ENCODE measurements at regions not wholly inside any gene's neighbourhood (a gene's known extent, or its start where the extent isn't known, plus 50 kb on each side); places are given as distances from the start of the nearest gene placed in this dataset.

DNA sequence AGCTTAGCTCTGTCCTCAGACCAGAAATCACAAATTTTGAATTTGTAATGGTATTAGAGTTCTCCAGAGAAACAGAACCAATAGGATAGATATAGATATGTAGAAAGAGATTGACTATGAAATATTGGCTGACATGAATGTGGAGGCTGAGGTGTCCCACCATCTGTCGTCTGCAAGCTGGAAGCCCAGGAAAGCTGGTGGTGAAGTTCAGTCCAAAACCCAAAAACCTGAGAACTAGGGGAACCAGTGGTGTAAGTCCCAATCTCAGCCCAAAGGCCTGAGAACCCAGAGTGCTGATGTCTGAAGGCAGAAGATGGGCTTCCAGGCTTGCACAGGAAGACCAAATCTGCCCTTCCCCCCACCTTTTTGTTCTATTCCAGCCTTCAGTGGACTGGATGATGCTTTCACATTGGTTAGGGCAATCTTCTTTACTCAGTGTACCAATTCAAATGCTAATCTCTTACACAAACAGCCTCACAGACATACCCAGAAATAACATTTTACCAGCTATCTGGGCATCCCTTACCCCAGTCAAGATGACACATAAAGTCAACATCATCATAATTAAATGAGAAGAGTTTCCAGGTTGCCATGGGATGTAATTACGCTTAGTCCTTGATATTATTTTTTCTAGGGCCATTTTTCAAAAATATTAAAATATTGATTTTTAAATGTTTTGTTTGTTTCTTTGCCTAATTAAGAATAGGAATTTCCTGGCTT is 570.8 kb downstream of the UTRN start:
- TF ChIP-seq TAF1 (IDR thresholded peaks at IDR 0.05; ENCODE audit: low read depth) (no peak), YY1 (IDR thresholded peaks at IDR 0.05; ENCODE audit: low read depth) (no peak), FOXM1 (IDR thresholded peaks at IDR 0.05; ENCODE audit: borderline replicate concordance, low read depth) (no peak), NFIC (IDR thresholded peaks at IDR 0.05) (no peak), RAD21 (IDR thresholded peaks at IDR 0.05; ENCODE audit: low read depth) (no peak), TCF12 (IDR thresholded peaks at IDR 0.05; ENCODE audit: low read depth) (no peak), CEBPB (IDR thresholded peaks at IDR 0.05) (no peak), TEAD4 (IDR thresholded peaks at IDR 0.05) (no peak), ZBTB7A (IDR thresholded peaks at IDR 0.05; ENCODE audit: low read depth) (no peak), EP300 (IDR thresholded peaks at IDR 0.05; ENCODE audit: borderline replicate concordance) (no peak), CREB1 (IDR thresholded peaks at IDR 0.05; ENCODE audit: low read depth) (no peak), EGR1 (IDR thresholded peaks at IDR 0.05) (no peak)
- TF ChIP-seq, protein P1, sequence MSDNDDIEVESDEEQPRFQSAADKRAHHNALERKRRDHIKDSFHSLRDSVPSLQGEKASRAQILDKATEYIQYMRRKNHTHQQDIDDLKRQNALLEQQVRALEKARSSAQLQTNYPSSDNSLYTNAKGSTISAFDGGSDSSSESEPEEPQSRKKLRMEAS (IDR thresholded peaks at IDR 0.05), result no peak
- TF ChIP-seq, protein P2, sequence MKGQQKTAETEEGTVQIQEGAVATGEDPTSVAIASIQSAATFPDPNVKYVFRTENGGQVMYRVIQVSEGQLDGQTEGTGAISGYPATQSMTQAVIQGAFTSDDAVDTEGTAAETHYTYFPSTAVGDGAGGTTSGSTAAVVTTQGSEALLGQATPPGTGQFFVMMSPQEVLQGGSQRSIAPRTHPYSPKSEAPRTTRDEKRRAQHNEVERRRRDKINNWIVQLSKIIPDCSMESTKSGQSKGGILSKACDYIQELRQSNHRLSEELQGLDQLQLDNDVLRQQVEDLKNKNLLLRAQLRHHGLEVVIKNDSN (IDR thresholded peaks at IDR 0.05), result no peak
- TF ChIP-seq, protein P3, sequence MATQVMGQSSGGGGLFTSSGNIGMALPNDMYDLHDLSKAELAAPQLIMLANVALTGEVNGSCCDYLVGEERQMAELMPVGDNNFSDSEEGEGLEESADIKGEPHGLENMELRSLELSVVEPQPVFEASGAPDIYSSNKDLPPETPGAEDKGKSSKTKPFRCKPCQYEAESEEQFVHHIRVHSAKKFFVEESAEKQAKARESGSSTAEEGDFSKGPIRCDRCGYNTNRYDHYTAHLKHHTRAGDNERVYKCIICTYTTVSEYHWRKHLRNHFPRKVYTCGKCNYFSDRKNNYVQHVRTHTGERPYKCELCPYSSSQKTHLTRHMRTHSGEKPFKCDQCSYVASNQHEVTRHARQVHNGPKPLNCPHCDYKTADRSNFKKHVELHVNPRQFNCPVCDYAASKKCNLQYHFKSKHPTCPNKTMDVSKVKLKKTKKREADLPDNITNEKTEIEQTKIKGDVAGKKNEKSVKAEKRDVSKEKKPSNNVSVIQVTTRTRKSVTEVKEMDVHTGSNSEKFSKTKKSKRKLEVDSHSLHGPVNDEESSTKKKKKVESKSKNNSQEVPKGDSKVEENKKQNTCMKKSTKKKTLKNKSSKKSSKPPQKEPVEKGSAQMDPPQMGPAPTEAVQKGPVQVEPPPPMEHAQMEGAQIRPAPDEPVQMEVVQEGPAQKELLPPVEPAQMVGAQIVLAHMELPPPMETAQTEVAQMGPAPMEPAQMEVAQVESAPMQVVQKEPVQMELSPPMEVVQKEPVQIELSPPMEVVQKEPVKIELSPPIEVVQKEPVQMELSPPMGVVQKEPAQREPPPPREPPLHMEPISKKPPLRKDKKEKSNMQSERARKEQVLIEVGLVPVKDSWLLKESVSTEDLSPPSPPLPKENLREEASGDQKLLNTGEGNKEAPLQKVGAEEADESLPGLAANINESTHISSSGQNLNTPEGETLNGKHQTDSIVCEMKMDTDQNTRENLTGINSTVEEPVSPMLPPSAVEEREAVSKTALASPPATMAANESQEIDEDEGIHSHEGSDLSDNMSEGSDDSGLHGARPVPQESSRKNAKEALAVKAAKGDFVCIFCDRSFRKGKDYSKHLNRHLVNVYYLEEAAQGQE (IDR thresholded peaks at IDR 0.05; ENCODE audit: low read depth), result no peak

DNA sequence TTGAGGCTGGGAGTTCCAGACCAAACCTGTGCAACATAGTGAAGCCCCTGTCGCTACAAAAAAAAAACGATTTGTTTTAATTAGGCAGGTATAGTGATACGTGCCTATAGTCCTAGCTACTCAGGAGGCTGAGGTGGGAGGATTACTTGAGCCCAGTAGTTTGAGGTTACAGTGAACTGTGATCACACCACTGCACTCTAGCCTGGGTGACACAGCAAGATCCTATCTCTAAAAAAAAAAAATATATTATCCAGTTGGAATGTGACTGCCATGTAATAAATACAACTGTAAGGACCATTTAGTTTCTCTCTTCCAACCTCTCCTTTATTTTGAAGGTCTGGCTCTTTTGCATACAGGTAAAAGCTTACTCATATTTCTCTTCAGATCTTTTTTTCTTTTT is 571.5 kb downstream of the UTRN start:
- TF ChIP-seq NFIC (IDR thresholded peaks at IDR 0.05) (no peak), YY1 (IDR thresholded peaks at IDR 0.05; ENCODE audit: low read depth) (no peak), TCF12 (IDR thresholded peaks at IDR 0.05; ENCODE audit: low read depth) (no peak), RAD21 (IDR thresholded peaks at IDR 0.05; ENCODE audit: low read depth) (no peak), EP300 (IDR thresholded peaks at IDR 0.05; ENCODE audit: borderline replicate concordance) (no peak), CREB1 (IDR thresholded peaks at IDR 0.05; ENCODE audit: low read depth) (no peak), CEBPB (IDR thresholded peaks at IDR 0.05) (no peak)
- TF ChIP-seq, protein P2 (IDR thresholded peaks at IDR 0.05), result no peak

DNA sequence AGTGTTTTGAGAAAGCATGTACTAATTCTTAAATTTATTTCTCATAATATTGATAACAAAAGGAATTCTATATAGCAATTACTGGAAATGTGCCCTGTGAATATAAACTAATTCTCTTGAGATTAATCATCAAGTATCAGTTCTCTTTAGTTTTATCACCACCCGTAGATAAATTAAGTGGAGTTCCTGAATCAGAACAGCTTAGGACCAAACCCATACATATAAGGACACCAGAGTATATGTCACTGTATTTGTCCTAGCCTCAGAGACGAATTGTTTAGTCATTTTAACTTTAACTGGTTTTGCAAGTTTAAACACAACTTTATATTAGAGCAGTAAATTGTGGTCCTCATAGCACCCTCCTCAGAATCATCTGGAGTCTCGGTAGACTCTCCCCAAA is 572.0 kb downstream of the UTRN start:
- TF ChIP-seq EP300 (IDR thresholded peaks at IDR 0.05; ENCODE audit: borderline replicate concordance) (no peak), TEAD4 (IDR thresholded peaks at IDR 0.05) (no peak), EGR1 (IDR thresholded peaks at IDR 0.05) (no peak), FOXM1 (IDR thresholded peaks at IDR 0.05; ENCODE audit: borderline replicate concordance, low read depth) (no peak), CREB1 (IDR thresholded peaks at IDR 0.05; ENCODE audit: low read depth) (no peak), NFIC (IDR thresholded peaks at IDR 0.05) (no peak), ZBTB7A (IDR thresholded peaks at IDR 0.05; ENCODE audit: low read depth) (no peak), CEBPB (IDR thresholded peaks at IDR 0.05) (no peak), YY1 (IDR thresholded peaks at IDR 0.05; ENCODE audit: low read depth) (no peak), RAD21 (IDR thresholded peaks at IDR 0.05; ENCODE audit: low read depth) (no peak), TAF1 (IDR thresholded peaks at IDR 0.05; ENCODE audit: low read depth) (no peak)
- TF ChIP-seq, protein P3 (IDR thresholded peaks at IDR 0.05; ENCODE audit: low read depth), result no peak
- TF ChIP-seq, protein P2 (IDR thresholded peaks at IDR 0.05), result no peak
- TF ChIP-seq, protein P1 (IDR thresholded peaks at IDR 0.05), result no peak

DNA sequence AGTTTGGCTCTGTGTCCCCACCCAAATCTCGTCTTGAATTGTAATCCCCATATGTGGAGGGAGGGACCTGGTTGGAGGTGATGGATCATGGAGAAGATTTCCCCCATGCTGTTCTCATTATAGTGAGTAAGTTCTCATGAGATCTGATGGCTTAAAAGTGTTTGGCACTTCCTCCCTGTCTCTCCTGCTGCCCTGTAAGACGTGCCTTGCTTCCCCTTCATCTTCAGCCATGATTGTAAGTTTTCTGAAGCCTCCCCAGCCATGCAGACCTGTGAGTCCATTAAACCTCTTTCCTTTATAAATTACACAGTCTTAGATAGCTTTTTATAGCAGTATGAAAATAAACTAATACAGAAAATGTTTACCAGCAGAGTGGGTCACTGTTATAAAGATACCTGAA is 577.6 kb downstream of the UTRN start:
- TF ChIP-seq FOXM1 (IDR thresholded peaks at IDR 0.05; ENCODE audit: borderline replicate concordance, low read depth), result no peak
- no peak for TF ChIP-seq TAF1 (IDR thresholded peaks at IDR 0.05; ENCODE audit: low read depth)
- no peak for TF ChIP-seq CEBPB (IDR thresholded peaks at IDR 0.05)
- TF ChIP-seq NFIC (IDR thresholded peaks at IDR 0.05), result no peak
- TF ChIP-seq, protein P1 (IDR thresholded peaks at IDR 0.05), result no peak
- no peak for TF ChIP-seq CREB1 (IDR thresholded peaks at IDR 0.05; ENCODE audit: low read depth)
- TF ChIP-seq YY1 (IDR thresholded peaks at IDR 0.05; ENCODE audit: low read depth), result no peak
- no peak for TF ChIP-seq EGR1 (IDR thresholded peaks at IDR 0.05)
- TF ChIP-seq RAD21 (IDR thresholded peaks at IDR 0.05; ENCODE audit: low read depth), result no peak
- no peak for TF ChIP-seq TEAD4 (IDR thresholded peaks at IDR 0.05)
- TF ChIP-seq, protein P3 (IDR thresholded peaks at IDR 0.05; ENCODE audit: low read depth), result no peak
- no peak for TF ChIP-seq EP300 (IDR thresholded peaks at IDR 0.05; ENCODE audit: borderline replicate concordance)
- TF ChIP-seq, protein P2 (IDR thresholded peaks at IDR 0.05), result no peak
- no peak for TF ChIP-seq TCF12 (IDR thresholded peaks at IDR 0.05; ENCODE audit: low read depth)
- TF ChIP-seq ZBTB7A (IDR thresholded peaks at IDR 0.05; ENCODE audit: low read depth), result no peak
